Neural crest cell (in vitro differentiated cells): ENCODE measurements at regions not wholly inside any gene's neighbourhood (a gene's known extent, or its start where the extent isn't known, plus 50 kb on each side); places are given as distances from the start of the nearest gene placed in this dataset.

Experiments
- DNase-seq: peaks from one replicate; pipeline ENCODE4 v3.0.0; 2021; ENCODE audit warnings: low read depth, mixed read lengths, low spot score
- H3K27ac Mint-ChIP-seq: one replicate; pipeline ENCODE4 v1.8.0; 2021; ENCODE audit warnings: mild to moderate bottlenecking, mixed read lengths; ENCODE audit not compliant: unreplicated experiment
- H3K27me3 Mint-ChIP-seq: 2 replicates; pipeline ENCODE4 v1.8.0; 2021; ENCODE audit warnings: low read depth, mild to moderate bottlenecking, mixed read lengths
- H3K36me3 Mint-ChIP-seq: 2 replicates; pipeline ENCODE4 v1.8.0; 2021; ENCODE audit warnings: low read depth, mild to moderate bottlenecking, mixed read lengths
- H3K4me1 Mint-ChIP-seq: 2 replicates; pipeline ENCODE4 v1.8.0; 2021; ENCODE audit warnings: mixed read lengths
- H3K4me3 Mint-ChIP-seq: one replicate; pipeline ENCODE4 v1.8.0; 2021; ENCODE audit warnings: mild to moderate bottlenecking, mixed read lengths
- H3K9me3 Mint-ChIP-seq: 2 replicates; pipeline ENCODE4 v1.8.0; 2021; ENCODE audit warnings: mixed read lengths
- TF ChIP-seq, protein P1 (sequence below): fragments of 200-600 bp; sonication (generic); conservative IDR thresholded peaks from 2 replicates; pipeline ENCODE4 v1.5.0; 2021; ENCODE audit warnings: antibody characterized with exemption, mild to moderate bottlenecking

DNA sequence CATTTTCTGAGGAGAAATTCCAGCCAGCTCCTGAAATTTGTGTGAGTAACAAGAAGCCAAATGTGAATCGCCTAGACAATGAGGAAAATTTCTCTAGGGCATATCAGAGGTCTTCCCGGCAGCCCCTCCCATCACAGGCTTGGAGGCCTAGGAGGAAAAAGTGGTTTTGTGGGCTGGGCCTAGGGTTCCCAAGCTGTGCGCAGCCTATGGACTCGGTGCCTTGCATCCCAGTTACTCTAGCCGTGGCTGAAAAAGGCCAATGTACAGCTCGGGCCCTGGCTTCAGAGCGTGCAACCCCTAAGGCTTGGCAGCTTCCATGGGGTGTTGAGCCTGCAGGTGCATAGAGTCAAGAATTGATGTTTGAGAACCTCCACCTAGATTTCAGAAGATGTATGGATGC, 556.2 kb upstream of the DSEL start:
- no peaks in the 10 kb centered on the region for H3K27me3 Mint-ChIP-seq
- no peak for DNase-seq
- peaks cover 13% of the 10 kb centered on the region for H3K9me3 Mint-ChIP-seq
- peaks cover 12% of the 10 kb centered on the region for H3K4me1 Mint-ChIP-seq
- peaks cover 11% of the 10 kb centered on the region for H3K36me3 Mint-ChIP-seq
- TF ChIP-seq, protein P1, sequence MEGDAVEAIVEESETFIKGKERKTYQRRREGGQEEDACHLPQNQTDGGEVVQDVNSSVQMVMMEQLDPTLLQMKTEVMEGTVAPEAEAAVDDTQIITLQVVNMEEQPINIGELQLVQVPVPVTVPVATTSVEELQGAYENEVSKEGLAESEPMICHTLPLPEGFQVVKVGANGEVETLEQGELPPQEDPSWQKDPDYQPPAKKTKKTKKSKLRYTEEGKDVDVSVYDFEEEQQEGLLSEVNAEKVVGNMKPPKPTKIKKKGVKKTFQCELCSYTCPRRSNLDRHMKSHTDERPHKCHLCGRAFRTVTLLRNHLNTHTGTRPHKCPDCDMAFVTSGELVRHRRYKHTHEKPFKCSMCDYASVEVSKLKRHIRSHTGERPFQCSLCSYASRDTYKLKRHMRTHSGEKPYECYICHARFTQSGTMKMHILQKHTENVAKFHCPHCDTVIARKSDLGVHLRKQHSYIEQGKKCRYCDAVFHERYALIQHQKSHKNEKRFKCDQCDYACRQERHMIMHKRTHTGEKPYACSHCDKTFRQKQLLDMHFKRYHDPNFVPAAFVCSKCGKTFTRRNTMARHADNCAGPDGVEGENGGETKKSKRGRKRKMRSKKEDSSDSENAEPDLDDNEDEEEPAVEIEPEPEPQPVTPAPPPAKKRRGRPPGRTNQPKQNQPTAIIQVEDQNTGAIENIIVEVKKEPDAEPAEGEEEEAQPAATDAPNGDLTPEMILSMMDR, result no peak
- H3K4me3 Mint-ChIP-seq, result no peak overlapping the region
- H3K27ac Mint-ChIP-seq, result no peak overlapping the region

DNA sequence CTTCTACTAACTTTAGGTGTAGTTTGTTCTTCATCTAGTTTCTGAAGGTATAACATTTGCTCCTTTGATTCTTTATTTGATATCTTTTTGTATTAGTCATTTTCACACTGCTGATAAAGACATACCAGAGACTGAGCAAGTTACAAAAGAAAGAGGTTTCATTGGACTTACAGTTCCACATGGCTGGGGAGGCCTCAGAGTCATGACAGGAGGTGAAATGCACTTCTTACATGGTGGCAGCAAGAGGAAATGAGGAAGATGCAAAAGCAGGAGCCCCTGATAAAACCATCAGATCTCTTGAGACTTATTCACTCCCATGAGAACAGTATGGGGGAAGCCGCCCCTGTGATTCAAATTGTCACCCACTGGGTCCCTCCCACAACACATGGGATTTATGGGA, 544.4 kb upstream of the DSEL start:
- Mint-ChIP-seq H3K9me3 (no peaks in the 10 kb centered on the region), H3K4me3 (no peak overlapping the region), H3K27me3 (no peaks in the 10 kb centered on the region), H3K36me3 (no peaks in the 10 kb centered on the region), H3K4me1 (no peaks in the 10 kb centered on the region), H3K27ac (no peak overlapping the region)
- TF ChIP-seq, protein P1, result no peak
- DNase-seq, result no peak

DNA sequence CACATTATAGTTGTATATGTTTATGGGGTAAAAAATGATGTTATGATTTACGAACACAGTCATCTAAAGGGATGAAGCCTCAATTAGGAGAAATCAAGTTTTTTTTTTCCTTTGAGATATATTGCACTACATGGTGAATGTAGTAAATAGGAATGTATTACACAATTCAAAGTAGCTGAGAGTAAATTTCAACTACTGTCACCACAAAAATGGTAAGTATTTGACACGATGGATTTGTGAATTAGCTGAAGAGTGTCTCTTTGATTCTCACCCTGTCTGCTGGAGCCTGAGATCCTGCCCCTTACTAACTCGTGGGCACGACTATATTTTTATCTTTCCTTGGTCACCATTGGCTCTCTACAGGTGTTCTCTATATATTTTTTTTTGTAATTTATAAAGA, 540.4 kb upstream of the DSEL start:
- Mint-ChIP-seq H3K27ac (no peak overlapping the region), H3K9me3 (peaks cover 2% of the 10 kb centered on the region), H3K4me1 (no peaks in the 10 kb centered on the region), H3K4me3 (no peak overlapping the region), H3K27me3 (no peaks in the 10 kb centered on the region), H3K36me3 (no peaks in the 10 kb centered on the region)
- TF ChIP-seq, protein P1, result no peak
- DNase-seq, result no peak

DNA sequence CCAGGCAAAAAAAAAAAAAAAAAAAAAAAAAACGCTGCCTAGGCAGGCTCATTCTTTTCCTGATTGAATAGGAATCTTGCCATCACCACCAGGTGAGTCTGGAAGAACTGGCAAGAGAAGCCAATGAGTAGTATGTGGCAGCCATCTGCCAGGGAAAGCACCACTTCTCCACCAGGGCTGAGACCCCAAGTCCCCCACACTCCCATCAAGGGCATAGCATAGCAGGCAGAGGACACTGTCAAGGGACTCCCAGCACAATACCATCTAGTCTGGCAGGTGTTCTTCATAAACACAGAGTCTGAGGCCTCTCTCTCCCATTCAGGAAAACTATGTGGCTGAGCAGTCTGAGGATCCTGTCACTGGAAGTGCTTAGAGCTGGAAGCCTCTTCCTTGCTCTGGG, 538.1 kb upstream of the DSEL start:
- H3K27me3 Mint-ChIP-seq, result no peaks in the 10 kb centered on the region
- peaks cover 2% of the 10 kb centered on the region for H3K9me3 Mint-ChIP-seq
- TF ChIP-seq, protein P1, result no peak
- DNase-seq, result no peak
- no peaks in the 10 kb centered on the region for H3K36me3 Mint-ChIP-seq
- no peak overlapping the region for H3K27ac Mint-ChIP-seq
- no peak overlapping the region for H3K4me3 Mint-ChIP-seq
- H3K4me1 Mint-ChIP-seq, result no peaks in the 10 kb centered on the region

DNA sequence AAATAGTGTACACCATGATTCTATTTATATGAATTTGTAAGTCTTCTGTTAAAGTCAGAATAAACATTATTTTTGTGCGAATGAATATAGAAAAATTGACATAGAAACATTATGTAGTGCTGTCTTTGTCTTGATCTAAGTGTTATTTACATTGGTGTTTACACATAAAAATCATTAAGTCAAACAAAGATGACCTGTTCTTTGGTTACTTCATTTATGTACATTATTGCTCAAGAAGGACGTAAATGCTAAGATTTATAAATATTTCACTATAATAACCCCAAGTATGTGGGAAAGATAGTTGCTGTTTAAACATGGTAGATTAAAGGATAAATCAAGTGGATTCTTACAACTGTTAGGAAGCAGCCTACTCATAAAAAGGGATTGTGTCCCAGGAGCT, 536.8 kb upstream of the DSEL start:
- no peaks in the 10 kb centered on the region for H3K27me3 Mint-ChIP-seq
- no peak for DNase-seq
- no peak overlapping the region for H3K4me3 Mint-ChIP-seq
- no peaks in the 10 kb centered on the region for H3K36me3 Mint-ChIP-seq
- H3K9me3 Mint-ChIP-seq, result peaks cover 2% of the 10 kb centered on the region
- TF ChIP-seq, protein P1, result no peak
- no peak overlapping the region for H3K27ac Mint-ChIP-seq
- no peaks in the 10 kb centered on the region for H3K4me1 Mint-ChIP-seq

DNA sequence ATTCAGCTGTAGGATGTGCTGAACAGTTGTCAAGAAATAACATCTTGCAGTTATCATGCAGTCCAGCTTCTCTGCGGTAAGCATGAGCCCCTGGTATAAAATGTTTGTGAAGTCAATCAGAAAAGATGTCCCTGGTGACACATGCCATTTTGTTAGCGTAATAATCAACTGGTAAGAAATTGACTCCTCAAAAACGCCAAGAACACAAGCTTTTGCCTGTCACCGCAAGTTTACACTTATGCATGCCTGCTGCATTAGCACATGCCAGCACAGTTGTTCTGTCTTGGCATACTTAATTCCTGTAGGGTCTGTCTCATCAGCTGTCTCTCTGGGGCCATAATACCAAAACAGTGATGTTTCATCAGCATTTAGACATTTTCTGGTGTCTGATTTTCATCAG, 524.8 kb upstream of the DSEL start:
- DNase-seq, result no peak
- no peak overlapping the region for H3K4me3 Mint-ChIP-seq
- no peak overlapping the region for H3K27ac Mint-ChIP-seq
- H3K36me3 Mint-ChIP-seq, result no peaks in the 10 kb centered on the region
- H3K4me1 Mint-ChIP-seq, result no peaks in the 10 kb centered on the region
- no peaks in the 10 kb centered on the region for H3K9me3 Mint-ChIP-seq
- TF ChIP-seq, protein P1, result no peak
- no peaks in the 10 kb centered on the region for H3K27me3 Mint-ChIP-seq
